Endodermal cell (in vitro differentiated cells): ENCODE measurements at regions not wholly inside any gene's neighbourhood (a gene's known extent, or its start where the extent isn't known, plus 50 kb on each side); places are given as distances from the start of the nearest gene placed in this dataset.

Experiments
- DNase-seq: peaks from one replicate; pipeline ENCODE4 v3.0.0-alpha.2; 2017
- H3K27ac ChIP-seq: 2 replicates; pipeline ENCODE4 v1.5.1; 2013; ENCODE audit warnings: mild to moderate bottlenecking, low read depth, low read length, moderate library complexity
- H3K27me3 ChIP-seq: 2 replicates; pipeline ENCODE4 v1.6.1; 2013; ENCODE audit warnings: mild to moderate bottlenecking, low read length, moderate library complexity; ENCODE audit not compliant: insufficient read depth, control insufficient read depth, poor library complexity, severe bottlenecking
- H3K36me3 ChIP-seq: 2 replicates; pipeline ENCODE4 v1.7.0; 2013; ENCODE audit warnings: mild to moderate bottlenecking, low read length, moderate library complexity; ENCODE audit not compliant: control insufficient read depth, insufficient read depth
- H3K4me1 ChIP-seq: one replicate; pipeline ENCODE4 v1.7.0; 2013; ENCODE audit warnings: low read length; ENCODE audit not compliant: control insufficient read depth, insufficient read depth
- H3K4me3 ChIP-seq: 2 replicates; pipeline ENCODE4 v1.5.1; 2013; ENCODE audit warnings: mild to moderate bottlenecking, low read length, moderate library complexity
- H3K9ac ChIP-seq: 2 replicates; pipeline ENCODE4 v1.6.1; 2013; ENCODE audit warnings: mild to moderate bottlenecking, low read length, moderate library complexity; ENCODE audit not compliant: poor library complexity, severe bottlenecking; ENCODE audit errors: extremely low read depth
- H3K9me3 ChIP-seq: 2 replicates; pipeline ENCODE4 v1.6.1; 2013; ENCODE audit warnings: mild to moderate bottlenecking, low read length, moderate library complexity; ENCODE audit not compliant: control insufficient read depth
- H3K27ac Mint-ChIP-seq: 2 replicates; pipeline ENCODE4 v1.8.0; 2020; ENCODE audit warnings: mixed read lengths
- H3K27me3 Mint-ChIP-seq: 2 replicates; pipeline ENCODE4 v1.8.0; 2021; ENCODE audit warnings: mild to moderate bottlenecking, mixed read lengths; ENCODE audit not compliant: insufficient read depth
- H3K36me3 Mint-ChIP-seq: 2 replicates; pipeline ENCODE4 v1.8.0; 2020; ENCODE audit warnings: low read depth, mixed read lengths
- H3K4me1 Mint-ChIP-seq: 2 replicates; pipeline ENCODE4 v1.8.0; 2020; ENCODE audit warnings: mixed read lengths
- H3K4me3 Mint-ChIP-seq: 2 replicates; pipeline ENCODE4 v1.8.0; 2020; ENCODE audit warnings: mild to moderate bottlenecking, moderate library complexity, mixed read lengths
- H3K9me3 Mint-ChIP-seq: 2 replicates; pipeline ENCODE4 v1.8.0; 2020; ENCODE audit warnings: mild to moderate bottlenecking, mixed read lengths
- WGBS, 2 experiments: methylation state at CpG; one replicate each; pipeline versions ENCODE4 v1.1.5 to v1.1.7; 2013; ENCODE audit warnings: missing lambda C conversion rate in 2 of 2, mixed read lengths in 1 of 2; ENCODE audit not compliant: insufficient coverage in 1 of 2, insufficient read length in 1 of 2; 5-methylcytosine and 5-hydroxymethylcytosine counted together
- TF ChIP-seq, protein P1 (sequence below): fragments of 200-600 bp; sonication (generic); conservative IDR thresholded peaks from 2 replicates; pipeline ENCODE4 v1.5.0; 2021; ENCODE audit warnings: antibody characterized with exemption, mild to moderate bottlenecking

DNA sequence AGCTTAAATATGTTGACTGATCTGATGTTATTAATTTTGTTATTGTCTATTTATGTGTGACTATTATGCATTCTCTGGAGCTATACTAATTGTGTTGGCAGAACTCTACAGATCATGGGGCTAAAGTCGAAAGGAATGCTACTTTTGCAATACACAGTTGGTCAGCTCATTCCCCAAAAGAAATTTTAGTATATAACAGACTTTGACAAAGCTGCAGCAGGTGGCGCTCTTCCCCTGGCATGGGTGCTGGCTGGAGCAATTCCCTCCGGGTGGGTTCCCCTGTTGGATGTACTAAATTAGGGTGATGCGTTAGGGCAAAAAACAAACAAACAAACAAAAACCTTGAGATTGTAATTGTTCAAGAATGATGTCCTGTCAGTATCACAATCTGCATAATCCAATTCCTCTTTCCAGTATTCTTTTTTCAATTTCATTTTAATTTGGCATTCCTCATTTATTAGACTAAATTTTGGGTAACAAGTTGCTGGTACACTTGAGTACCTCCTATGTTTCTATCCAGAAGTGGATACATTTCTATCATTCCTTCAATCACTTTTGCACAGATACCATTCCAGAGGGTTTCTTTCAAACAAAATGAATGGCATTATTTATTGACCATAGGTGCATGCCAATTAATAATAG is 322.8 kb upstream of the EDNRB start:
- Histone ChIP-seq H3K4me3 (no peak overlapping the region), H3K9me3 (no peaks in the 10 kb centered on the region), H3K27me3 (no peaks in the 10 kb centered on the region), H3K36me3 (no peaks in the 10 kb centered on the region), H3K4me1 (no peaks in the 10 kb centered on the region), H3K9ac (no peak overlapping the region), H3K27ac (no peak overlapping the region)
- no peak overlapping the region for H3K4me3 Mint-ChIP-seq
- H3K27ac Mint-ChIP-seq: no peak overlapping the region
- 14 to 20% methylated on average over 1 to 3 of the region's 4 CpGs for WGBS, 2 experiments
- TF ChIP-seq, protein P1, sequence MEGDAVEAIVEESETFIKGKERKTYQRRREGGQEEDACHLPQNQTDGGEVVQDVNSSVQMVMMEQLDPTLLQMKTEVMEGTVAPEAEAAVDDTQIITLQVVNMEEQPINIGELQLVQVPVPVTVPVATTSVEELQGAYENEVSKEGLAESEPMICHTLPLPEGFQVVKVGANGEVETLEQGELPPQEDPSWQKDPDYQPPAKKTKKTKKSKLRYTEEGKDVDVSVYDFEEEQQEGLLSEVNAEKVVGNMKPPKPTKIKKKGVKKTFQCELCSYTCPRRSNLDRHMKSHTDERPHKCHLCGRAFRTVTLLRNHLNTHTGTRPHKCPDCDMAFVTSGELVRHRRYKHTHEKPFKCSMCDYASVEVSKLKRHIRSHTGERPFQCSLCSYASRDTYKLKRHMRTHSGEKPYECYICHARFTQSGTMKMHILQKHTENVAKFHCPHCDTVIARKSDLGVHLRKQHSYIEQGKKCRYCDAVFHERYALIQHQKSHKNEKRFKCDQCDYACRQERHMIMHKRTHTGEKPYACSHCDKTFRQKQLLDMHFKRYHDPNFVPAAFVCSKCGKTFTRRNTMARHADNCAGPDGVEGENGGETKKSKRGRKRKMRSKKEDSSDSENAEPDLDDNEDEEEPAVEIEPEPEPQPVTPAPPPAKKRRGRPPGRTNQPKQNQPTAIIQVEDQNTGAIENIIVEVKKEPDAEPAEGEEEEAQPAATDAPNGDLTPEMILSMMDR: peak; percentile 92
- H3K9me3 Mint-ChIP-seq: no peaks in the 10 kb centered on the region
- H3K36me3 Mint-ChIP-seq: no peaks in the 10 kb centered on the region
- peaks cover 2% of the 10 kb centered on the region for H3K4me1 Mint-ChIP-seq
- DNase-seq: peak; percentile 85
- H3K27me3 Mint-ChIP-seq: peaks cover 4% of the 10 kb centered on the region

DNA sequence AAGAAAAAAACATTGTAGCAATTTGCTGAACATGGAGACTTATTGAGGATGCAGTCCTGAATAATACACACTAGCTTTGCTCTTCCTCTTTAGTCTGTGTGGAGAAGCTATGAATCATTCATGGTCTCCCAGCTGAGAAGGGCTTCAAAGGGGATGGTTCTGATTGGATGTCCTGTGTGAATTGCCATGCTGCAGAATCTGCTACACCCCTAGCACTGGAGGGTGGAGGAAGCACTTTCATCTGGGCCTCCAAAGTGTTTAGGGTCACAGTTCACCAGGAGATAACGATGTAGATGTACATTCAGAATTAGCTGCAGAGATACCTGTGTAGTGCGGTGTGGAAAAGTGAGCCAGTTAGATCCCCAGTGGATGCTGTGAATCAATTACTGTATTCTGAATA is 321.1 kb upstream of the EDNRB start:
- no peak overlapping the region for H3K27ac ChIP-seq
- no peaks in the 10 kb centered on the region for H3K4me1 ChIP-seq

DNA sequence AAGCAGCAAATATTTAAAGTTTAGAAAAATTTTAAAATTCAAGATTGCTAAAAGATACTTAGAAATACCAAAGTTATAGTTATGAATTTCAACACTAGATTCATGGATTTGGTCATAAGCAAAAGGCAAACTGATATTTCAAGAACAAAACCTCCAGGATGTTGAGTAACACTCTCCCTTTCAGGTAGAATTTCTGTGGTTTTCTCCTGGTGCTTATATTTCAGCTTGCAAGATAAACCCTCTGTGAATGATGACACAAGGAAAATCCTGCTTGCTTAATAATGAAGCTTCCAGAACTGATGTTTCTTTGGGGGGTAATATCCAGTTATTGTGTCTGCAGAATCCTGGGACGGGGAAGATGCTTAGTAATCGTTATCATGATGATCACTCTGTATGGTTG is 320.3 kb upstream of the EDNRB start:
- 83 to 100% methylated on average over 2 of the region's 2 CpGs for WGBS, 2 experiments
- no peaks in the 10 kb centered on the region for H3K36me3 Mint-ChIP-seq
- Histone ChIP-seq H3K9ac (no peak overlapping the region), H3K4me3 (no peak overlapping the region), H3K9me3 (no peaks in the 10 kb centered on the region), H3K4me1 (no peaks in the 10 kb centered on the region), H3K27ac (peak overlapping the region; percentile 7), H3K36me3 (no peaks in the 10 kb centered on the region), H3K27me3 (no peaks in the 10 kb centered on the region)
- peaks cover 2% of the 10 kb centered on the region for H3K4me1 Mint-ChIP-seq
- no peaks in the 10 kb centered on the region for H3K27me3 Mint-ChIP-seq
- no peaks in the 10 kb centered on the region for H3K9me3 Mint-ChIP-seq
- no peak for DNase-seq
- H3K4me3 Mint-ChIP-seq: no peak overlapping the region
- no peak overlapping the region for H3K27ac Mint-ChIP-seq
- TF ChIP-seq, protein P1: no peak

More for the DNA sequence above, 321.1 kb upstream of the EDNRB start:
- H3K9me3 Mint-ChIP-seq: no peaks in the 10 kb centered on the region
- Histone ChIP-seq H3K9ac (no peak overlapping the region), H3K36me3 (no peaks in the 10 kb centered on the region), H3K27me3 (no peaks in the 10 kb centered on the region), H3K4me3 (no peak overlapping the region), H3K9me3 (no peaks in the 10 kb centered on the region)
- peak; percentile 46 for DNase-seq
- H3K27me3 Mint-ChIP-seq: no peaks in the 10 kb centered on the region
- 80 to 84% methylated on average over 2 of the region's 2 CpGs for WGBS, 2 experiments
- H3K36me3 Mint-ChIP-seq: no peaks in the 10 kb centered on the region
- no peak overlapping the region for H3K4me3 Mint-ChIP-seq
- H3K4me1 Mint-ChIP-seq: peaks cover 2% of the 10 kb centered on the region
- H3K27ac Mint-ChIP-seq: no peak overlapping the region
- TF ChIP-seq, protein P1: no peak
